HEK293 (cell line): ENCODE measurements at regions not wholly inside any gene's neighbourhood (a gene's known extent, or its start where the extent isn't known, plus 50 kb on each side); places are given as distances from the start of the nearest gene placed in this dataset.

Source experiments
- CTCF ChIA-PET: fragments of 350-600 bp; formaldehyde crosslinking; extraction: SDS; loops from one replicate; lab custom pipeline; 2021; ENCODE audit warnings: antibody characterized with exemption; lab: Yijun Ruan, JAX
- POLR2A ChIA-PET: fragments of 300-600 bp; formaldehyde crosslinking; extraction: SDS; loops from one replicate; lab custom pipeline; 2020; ENCODE audit warnings: antibody characterized with exemption, inconsistent platforms; lab: Yijun Ruan, JAX
- H3K27ac ChIP-seq: fragments of 200-500 bp; sonication (Bioruptor generic); 2 replicates; pipeline ENCODE4 v1.5.1; 2014; ENCODE audit warnings: low read depth, low read length, control low read depth, inconsistent platforms; ENCODE audit errors: extremely low read depth
- H3K36me3 ChIP-seq, 2 experiments: fragments of 200-500 bp in 1 of 2; sonication (Bioruptor generic) in 1 of 2; 1 replicate in 1 of 2; 2 replicates in 1 of 2; pipeline ENCODE4 v1.5.1; 2014 to 2017; ENCODE audit warnings: inconsistent platforms in 2 of 2, low read length in 2 of 2; ENCODE audit not compliant: control insufficient read depth in 2 of 2, insufficient read depth in 1 of 2
- H3K4me1 ChIP-seq: fragments of 200-500 bp; sonication (Bioruptor generic); 2 replicates; pipeline ENCODE4 v1.5.1; 2014; ENCODE audit warnings: mild to moderate bottlenecking, low read length, inconsistent platforms; ENCODE audit not compliant: control insufficient read depth, insufficient read depth
- H3K4me3 ChIP-seq: 2 replicates; pipeline ENCODE4 v1.5.1; 2011; ENCODE audit warnings: low read depth, mild to moderate bottlenecking, control low read depth, low read length, moderate library complexity
- H3K9me3 ChIP-seq: fragments of 200-500 bp; sonication (Bioruptor generic); 2 replicates; pipeline ENCODE4 v1.5.1; 2014; ENCODE audit warnings: low read depth, low read length, inconsistent platforms; ENCODE audit not compliant: control insufficient read depth, insufficient read depth
- ELK4 ChIP-seq: IDR thresholded peaks from 2 replicates; pipeline ENCODE4 v1.6.1; 2011; ENCODE audit warnings: mild to moderate bottlenecking, low read depth, low read length, borderline replicate concordance
- PRDM2 ChIP-seq: fragments of 450-650 bp; formaldehyde crosslinking; IDR thresholded peaks from 2 replicates; pipeline ENCODE4 v1.5.1; 2016; ENCODE audit warnings: missing biosample characterization, missing genetic modification characterization, borderline replicate concordance
- ZNF214 ChIP-seq: fragments of 450-650 bp; formaldehyde crosslinking; IDR thresholded peaks from 2 replicates; pipeline ENCODE4 v1.5.1; 2017; ENCODE audit warnings: missing biosample characterization, mild to moderate bottlenecking, missing genetic modification characterization, borderline replicate concordance
- ZNF398 ChIP-seq: fragments of 450-650 bp; formaldehyde crosslinking; IDR thresholded peaks from 2 replicates; pipeline ENCODE4 v1.5.1; 2017; ENCODE audit warnings: missing biosample characterization, missing genetic modification characterization
- ZNF692 ChIP-seq: fragments of 450-650 bp; formaldehyde crosslinking; IDR thresholded peaks from 2 replicates; pipeline ENCODE4 v1.5.1; 2016; ENCODE audit warnings: missing biosample characterization, missing genetic modification characterization

- H3K27ac ChIP-seq, result no peak overlapping the region
These were observed 387.3 kb upstream of the THBS1 start for GRCh38 chr15:39193611-39194010.

More at GRCh38 chr15:39193611-39194010, 387.3 kb upstream of the THBS1 start:
- TF ChIP-seq ZNF398 (no peak), ELK4 (no peak), PRDM2 (tag by site-specific recombination) (no peak), ZNF692 (tag by site-specific recombination) (no peak), ZNF214 (tag by site-specific recombination) (no peak)
- TF ChIP-seq, all 188 proteins: peak for 0
- ChIA-PET CTCF (no interaction called here), POLR2A (no interaction called here)
- H3K4me1 ChIP-seq, result no peaks in the 10 kb centered on the region
- no peaks in the 10 kb centered on the region for H3K36me3 ChIP-seq
- no peak overlapping the region for H3K4me3 ChIP-seq
- H3K9me3 ChIP-seq, result no peaks in the 10 kb centered on the region
